Activated CD4-positive, alpha-beta T cell treated with anti-CD3 and anti-CD28 coated beads, Interleukin-2, amount 10 ng/mL, durations not matched to agents 24 days and 14 days (primary cell): ENCODE measurements at regions not wholly inside any gene's neighbourhood (a gene's known extent, or its start where the extent isn't known, plus 50 kb on each side); places are given as distances from the start of the nearest gene placed in this dataset.
"Not testable (repeated sequence)": the region's sequence is repeated elsewhere in the genome, so short reads cannot be mapped to it uniquely, and the experiment has no call there.

Experiments
- DNase-seq: peaks from one replicate; pipeline ENCODE4 v3.0.0; 2022
- H3K27ac Mint-ChIP-seq: one replicate; pipeline ENCODE4 v1.8.0; 2022; ENCODE audit warnings: mild to moderate bottlenecking, mixed read lengths
- H3K27me3 Mint-ChIP-seq: one replicate; pipeline ENCODE4 v1.8.0; 2022; ENCODE audit warnings: mixed read lengths
- H3K36me3 Mint-ChIP-seq: one replicate; pipeline ENCODE4 v1.8.0; 2022; ENCODE audit warnings: low read depth, mild to moderate bottlenecking, mixed read lengths
- H3K4me1 Mint-ChIP-seq: one replicate; pipeline ENCODE4 v1.8.0; 2021; ENCODE audit warnings: mixed read lengths
- H3K4me3 Mint-ChIP-seq: one replicate; pipeline ENCODE4 v1.8.0; 2022; ENCODE audit warnings: mild to moderate bottlenecking, moderate library complexity, mixed read lengths
- H3K9me3 Mint-ChIP-seq: one replicate; pipeline ENCODE4 v1.8.0; 2021; ENCODE audit warnings: mixed read lengths
- intact Hi-C: fragments of 100-400 bp; cut with micrococcal nuclease; formaldehyde crosslinking; loops from one replicate; pipeline ENCODE4 v1.15.1; 2023

DNA sequence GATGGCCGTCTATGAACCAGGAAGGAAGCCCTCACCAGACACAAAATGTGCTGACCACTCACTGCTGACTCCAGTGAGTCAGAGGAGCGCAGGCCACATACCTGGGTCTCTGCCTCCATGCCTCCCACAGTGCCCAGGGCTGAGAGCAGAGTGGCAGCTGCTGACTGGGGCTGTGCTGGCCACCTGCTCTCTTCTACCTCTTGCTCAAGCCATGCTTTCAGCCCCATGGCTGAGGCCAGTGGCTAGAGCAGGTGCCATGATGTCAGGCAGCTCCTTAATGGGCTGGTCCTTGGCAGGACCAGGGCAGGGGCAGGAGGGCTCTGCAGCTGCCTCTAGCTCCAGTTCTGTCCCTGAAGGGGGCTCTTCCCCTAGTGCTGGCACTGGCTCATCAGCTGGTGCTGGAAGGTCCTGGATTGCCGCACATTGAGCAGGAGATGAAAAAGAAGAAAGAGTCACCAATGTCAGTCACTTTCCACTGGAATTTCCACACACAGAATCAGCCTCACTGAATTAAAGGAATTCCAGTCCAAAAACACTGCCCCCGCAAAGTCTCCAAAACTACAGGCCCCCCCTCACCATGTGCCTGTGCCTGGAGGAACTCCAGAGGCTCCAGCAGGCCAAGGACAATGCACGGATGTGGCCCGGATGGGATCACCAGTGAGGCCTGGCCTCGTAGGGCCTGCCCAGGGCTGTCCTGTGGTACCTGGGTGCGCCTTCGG is 86.4 kb downstream of the GGTLC2 start:
- H3K27ac Mint-ChIP-seq: no peak overlapping the region
- no peak overlapping the region for H3K4me3 Mint-ChIP-seq

DNA sequence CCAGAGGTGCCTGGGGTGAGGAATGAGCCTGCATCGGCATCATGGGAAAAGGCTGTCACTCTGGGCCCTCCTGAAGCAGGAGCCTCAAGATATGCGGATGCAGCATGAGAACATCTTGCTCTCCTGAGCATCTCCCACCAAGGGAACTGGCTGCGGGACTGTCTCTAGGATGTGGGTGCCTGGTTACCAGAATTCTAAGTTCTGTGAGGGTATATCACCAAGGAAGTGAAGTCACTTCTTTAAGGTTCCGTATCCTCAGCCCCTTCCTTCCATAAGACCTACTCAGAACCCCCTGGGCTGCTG is 86.9 kb downstream of the GGTLC2 start:
- Mint-ChIP-seq H3K27me3 (peaks cover 18% of the 10 kb centered on the region), H3K27ac (no peak overlapping the region), H3K4me3 (no peak overlapping the region), H3K4me1 (peaks cover 7% of the 10 kb centered on the region), H3K36me3 (no peaks in the 10 kb centered on the region), H3K9me3 (no peaks in the 10 kb centered on the region)
- DNase-seq: no peak
- intact Hi-C loops: no loop called here

More for the DNA sequence above, 86.4 kb downstream of the GGTLC2 start:
- no peak for DNase-seq
- Mint-ChIP-seq H3K4me1 (peaks cover 7% of the 10 kb centered on the region), H3K27me3 (peaks cover 18% of the 10 kb centered on the region), H3K9me3 (no peaks in the 10 kb centered on the region), H3K36me3 (no peaks in the 10 kb centered on the region)
- intact Hi-C loops: no loop called here

DNA sequence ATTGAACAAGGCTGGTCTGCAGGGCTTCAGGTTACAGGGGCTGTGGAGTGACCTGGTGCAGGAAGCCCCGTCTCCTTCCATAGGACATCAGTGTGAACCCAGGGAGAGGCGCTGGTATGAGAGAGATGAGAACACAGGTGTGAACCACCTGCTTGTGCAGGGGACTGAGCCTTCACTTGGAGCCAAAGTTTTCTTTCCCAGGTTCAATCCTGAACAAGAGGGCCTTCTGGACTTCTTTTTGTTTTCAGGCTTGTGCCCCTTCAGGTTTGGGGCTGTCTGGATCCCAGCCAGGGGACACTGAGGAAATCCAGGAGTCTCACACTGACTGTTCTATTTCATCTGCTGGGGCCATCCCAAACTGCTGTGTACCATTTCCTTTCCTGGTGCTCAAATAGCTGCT is 88.6 kb downstream of the GGTLC2 start:
- intact Hi-C loops, H3K9me3 Mint-ChIP-seq, H3K4me3 Mint-ChIP-seq, H3K4me1 Mint-ChIP-seq, DNase-seq, H3K27ac Mint-ChIP-seq, H3K36me3 Mint-ChIP-seq: not testable (repeated sequence)
- peaks cover 18% of the 10 kb centered on the region for H3K27me3 Mint-ChIP-seq

DNA sequence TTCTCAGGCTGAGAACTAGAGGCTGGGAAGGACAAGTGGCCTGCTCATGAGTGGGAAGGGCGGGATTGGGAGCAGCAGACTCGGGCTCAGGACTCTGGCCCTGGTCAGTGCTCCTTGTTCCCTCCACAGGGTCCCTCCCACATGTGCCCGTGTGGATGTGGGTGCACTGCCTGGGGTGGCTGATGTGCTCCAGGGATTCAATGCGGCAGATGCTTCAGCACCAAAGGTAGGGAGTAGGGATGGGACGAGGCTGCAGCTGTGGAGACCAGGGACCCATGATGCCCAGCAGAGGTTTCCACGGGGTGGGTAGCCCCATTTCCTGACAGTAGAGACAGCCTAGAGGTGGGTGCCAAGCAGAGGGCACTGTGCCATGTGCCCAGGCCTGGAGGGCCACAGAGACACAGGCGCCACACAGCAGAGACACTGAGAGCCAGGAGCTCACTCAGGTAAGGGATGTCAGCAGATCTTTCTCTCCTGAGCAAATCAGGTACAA is 89.5 kb downstream of the GGTLC2 start:
- no peak for DNase-seq
- intact Hi-C loops: no loop called here
- H3K27me3 Mint-ChIP-seq: peaks cover 17% of the 10 kb centered on the region
- peaks cover 4% of the 10 kb centered on the region for H3K4me1 Mint-ChIP-seq
- no peak overlapping the region for H3K4me3 Mint-ChIP-seq
- H3K9me3 Mint-ChIP-seq: no peaks in the 10 kb centered on the region
- H3K27ac Mint-ChIP-seq: no peak overlapping the region
- H3K36me3 Mint-ChIP-seq: no peaks in the 10 kb centered on the region

DNA sequence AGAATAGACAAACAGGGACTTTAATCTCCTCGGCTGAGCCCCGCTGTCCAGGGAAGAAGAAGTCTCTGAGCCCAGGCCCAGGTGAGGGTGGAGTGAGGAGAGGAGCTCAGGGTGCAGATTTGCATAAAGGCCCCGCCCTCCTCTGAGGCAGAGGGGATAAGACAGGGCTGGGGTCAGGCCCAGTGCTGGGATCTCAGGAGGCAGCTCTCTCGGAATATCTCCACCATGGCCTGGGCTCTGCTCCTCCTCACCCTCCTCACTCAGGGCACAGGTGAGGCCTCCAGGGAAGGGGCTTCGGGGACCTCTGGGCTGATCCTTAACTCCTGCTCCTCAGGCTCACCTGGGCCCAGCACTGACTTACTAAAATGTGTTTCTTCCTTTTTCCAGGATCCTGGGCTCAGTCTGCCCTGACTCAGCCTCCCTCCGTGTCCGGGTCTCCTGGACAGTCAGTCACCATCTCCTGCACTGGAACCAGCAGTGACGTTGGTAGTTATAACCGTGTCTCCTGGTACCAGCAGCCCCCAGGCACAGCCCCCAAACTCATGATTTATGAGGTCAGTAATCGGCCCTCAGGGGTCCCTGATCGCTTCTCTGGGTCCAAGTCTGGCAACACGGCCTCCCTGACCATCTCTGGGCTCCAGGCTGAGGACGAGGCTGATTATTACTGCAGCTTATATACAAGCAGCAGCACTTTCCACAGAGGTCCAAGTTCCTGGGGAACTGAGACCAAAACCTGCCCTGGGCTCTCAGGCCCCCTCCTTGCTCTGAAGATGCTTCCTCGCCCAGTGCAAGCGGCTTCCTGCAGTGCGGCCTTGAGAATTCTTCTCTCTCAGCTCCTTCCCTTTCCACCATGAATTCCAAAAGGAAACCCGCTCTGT is 90.2 kb downstream of the GGTLC2 start:
- H3K36me3 Mint-ChIP-seq, H3K4me1 Mint-ChIP-seq, H3K4me3 Mint-ChIP-seq, intact Hi-C loops, DNase-seq, H3K27ac Mint-ChIP-seq, H3K9me3 Mint-ChIP-seq: not testable (repeated sequence)
- peaks cover 15% of the 10 kb centered on the region for H3K27me3 Mint-ChIP-seq

DNA sequence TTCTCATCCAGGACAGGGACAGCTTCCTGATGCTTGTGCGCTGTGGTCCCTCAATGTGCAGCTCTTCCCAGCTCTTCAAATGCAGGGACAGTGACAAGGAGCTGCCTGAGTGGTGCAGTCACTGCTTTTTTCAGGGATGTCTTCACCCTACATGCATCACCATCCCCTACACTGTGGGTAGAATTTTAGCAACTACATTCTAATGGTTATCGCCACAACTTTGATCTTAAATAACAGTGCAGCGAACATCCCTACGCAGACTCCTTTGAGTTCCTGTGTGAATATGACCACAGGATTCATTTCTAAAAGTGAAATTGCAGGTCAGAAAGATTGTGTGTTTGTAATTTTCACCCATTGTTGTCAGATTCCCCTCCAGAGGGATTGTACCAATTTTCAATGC is 90.9 kb downstream of the GGTLC2 start:
- H3K9me3 Mint-ChIP-seq, intact Hi-C loops, DNase-seq, H3K4me1 Mint-ChIP-seq, H3K4me3 Mint-ChIP-seq, H3K36me3 Mint-ChIP-seq, H3K27ac Mint-ChIP-seq: not testable (repeated sequence)
- peaks cover 18% of the 10 kb centered on the region for H3K27me3 Mint-ChIP-seq

DNA sequence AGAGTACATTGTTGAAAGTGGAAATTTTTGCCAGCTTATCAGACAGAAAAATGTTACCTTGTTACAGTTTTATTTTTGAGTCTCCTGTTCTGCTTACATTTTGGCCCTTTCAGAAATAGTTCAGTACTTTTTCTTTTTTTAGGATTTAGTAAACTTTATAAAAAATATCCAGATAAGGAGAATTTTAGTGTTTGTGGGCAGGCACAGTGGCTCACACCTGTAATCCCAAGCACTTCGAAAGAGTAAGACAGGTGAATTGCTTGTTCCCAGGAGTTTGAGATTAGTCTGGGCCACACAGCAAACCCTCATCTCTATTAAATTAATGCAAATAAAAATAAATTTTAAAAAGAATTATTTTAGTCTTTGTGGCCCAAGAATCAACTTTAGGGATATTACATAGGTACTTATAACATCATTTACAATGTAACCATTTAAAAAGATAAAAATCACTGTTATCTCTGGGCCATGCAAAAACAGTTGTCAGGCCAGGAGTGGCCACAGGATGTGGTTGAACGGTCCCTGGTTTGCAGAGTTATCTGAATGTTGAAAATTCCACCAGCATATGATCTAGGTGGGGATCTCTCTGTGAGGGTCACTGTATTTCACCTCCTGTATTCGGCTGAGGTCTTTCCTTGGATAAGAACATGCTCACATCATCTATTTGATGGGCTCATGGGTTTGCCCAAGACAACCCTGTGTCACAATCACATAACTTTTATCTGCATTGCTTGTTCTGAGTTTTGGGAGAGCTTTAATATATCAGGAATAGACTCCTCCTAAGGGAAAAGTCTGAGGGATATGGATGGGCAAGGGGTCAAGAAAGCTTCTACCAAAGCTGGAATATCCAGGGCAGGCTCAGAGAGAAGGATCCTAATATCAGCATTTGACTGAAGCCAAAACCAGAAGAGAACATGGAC is 91.5 kb downstream of the GGTLC2 start:
- H3K27me3 Mint-ChIP-seq: peaks cover 24% of the 10 kb centered on the region
- no peaks in the 10 kb centered on the region for H3K36me3 Mint-ChIP-seq
- peaks cover 4% of the 10 kb centered on the region for H3K4me1 Mint-ChIP-seq
- intact Hi-C loops: no loop called here
- no peaks in the 10 kb centered on the region for H3K9me3 Mint-ChIP-seq
- no peak overlapping the region for H3K27ac Mint-ChIP-seq
- no peak overlapping the region for H3K4me3 Mint-ChIP-seq
- DNase-seq: no peak

DNA sequence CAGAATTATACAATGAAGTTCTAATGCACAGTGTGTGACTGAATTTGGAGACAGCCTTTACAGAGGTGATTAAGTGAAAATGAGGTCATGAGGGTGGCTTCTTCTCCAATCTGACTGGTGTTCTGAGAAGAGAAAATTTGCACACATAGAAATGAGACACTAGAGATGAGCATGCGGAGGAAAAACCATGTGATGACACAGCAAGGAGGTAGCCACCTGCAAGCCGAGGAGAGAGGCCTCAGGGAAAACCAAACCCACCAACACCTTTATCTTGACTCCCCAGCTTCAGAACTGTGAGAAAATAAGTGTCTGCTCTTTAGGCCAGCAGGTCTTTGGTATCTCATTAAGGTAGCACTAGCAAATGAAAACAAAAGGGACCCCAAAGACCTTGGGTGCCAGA is 93.2 kb downstream of the GGTLC2 start:
- intact Hi-C loops: no loop called here
- Mint-ChIP-seq H3K36me3 (no peaks in the 10 kb centered on the region), H3K27ac (no peak overlapping the region), H3K4me1 (peaks cover 4% of the 10 kb centered on the region), H3K4me3 (no peak overlapping the region), H3K27me3 (peaks cover 34% of the 10 kb centered on the region), H3K9me3 (no peaks in the 10 kb centered on the region)
- no peak for DNase-seq

DNA sequence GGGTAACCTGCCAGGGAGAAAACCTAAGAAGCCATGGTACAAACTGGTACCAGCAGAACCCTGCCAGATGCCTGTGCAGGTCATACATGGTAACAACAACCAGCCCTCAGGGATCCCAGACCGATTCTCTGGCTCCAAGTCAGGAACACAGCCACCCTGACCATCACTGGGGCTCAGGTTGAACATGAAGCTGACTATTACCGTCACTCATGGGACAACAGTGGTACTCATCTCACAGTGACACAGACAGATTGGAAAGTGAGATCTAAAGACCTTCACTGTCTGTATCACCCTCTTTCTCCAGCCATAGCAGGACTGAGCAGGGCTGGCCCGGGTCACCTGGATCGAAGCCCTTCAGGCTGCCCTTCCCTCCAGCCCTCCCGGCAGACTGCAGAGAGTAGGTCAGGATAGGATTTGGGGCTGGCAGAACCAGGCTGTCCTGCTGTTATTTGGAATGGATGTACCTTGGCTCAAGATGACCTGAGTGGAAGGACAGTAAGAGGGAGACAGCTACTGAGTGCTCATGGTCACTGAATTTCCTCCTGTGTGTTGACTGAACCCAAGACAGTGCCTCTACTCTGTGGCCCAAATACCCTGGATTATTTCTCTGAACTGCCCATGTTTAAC is 94.7 kb downstream of the GGTLC2 start:
- Mint-ChIP-seq H3K27me3 (peaks cover 43% of the 10 kb centered on the region), H3K4me3 (no peak overlapping the region), H3K27ac (no peak overlapping the region), H3K4me1 (peaks cover 4% of the 10 kb centered on the region), H3K36me3 (no peaks in the 10 kb centered on the region), H3K9me3 (no peaks in the 10 kb centered on the region)
- intact Hi-C loops: no loop called here
- no peak for DNase-seq

DNA sequence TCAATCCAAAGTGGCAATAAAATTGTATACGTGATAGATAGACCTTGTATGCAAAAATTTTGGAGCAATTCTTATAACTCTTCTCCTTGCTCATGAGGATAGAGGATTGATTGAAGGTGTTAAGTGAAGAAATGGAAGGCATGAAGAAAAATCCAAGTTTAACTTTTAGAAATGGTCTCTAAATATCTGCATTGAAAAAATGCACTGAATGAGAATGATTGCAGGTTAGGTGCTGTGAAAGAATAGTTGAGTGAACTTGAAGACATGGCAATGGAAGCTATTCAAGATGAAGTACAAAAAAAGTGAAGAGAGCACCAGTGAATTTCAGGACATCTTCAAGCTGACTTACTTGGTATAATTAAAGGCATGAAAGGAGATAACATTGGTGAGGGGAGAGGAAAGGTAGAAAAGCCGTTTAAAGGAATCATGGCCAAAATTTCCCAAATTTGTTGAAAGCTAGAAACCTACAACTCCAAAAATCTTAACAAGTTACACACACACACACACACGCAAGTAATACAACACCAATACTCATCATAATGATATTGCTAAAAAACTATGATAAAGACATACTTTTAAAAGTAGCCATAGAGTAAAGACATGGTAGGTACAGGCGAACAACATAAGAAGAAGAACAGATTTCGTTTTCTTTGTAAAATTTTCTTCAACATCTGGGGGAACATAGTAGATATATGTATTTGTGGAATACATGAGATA is 96.3 kb downstream of the GGTLC2 start:
- Mint-ChIP-seq H3K9me3 (no peaks in the 10 kb centered on the region), H3K27ac (no peak overlapping the region), H3K36me3 (no peaks in the 10 kb centered on the region), H3K27me3 (peaks cover 41% of the 10 kb centered on the region), H3K4me1 (peaks cover 2% of the 10 kb centered on the region), H3K4me3 (no peak overlapping the region)
- intact Hi-C loops: no loop called here
- no peak for DNase-seq

DNA sequence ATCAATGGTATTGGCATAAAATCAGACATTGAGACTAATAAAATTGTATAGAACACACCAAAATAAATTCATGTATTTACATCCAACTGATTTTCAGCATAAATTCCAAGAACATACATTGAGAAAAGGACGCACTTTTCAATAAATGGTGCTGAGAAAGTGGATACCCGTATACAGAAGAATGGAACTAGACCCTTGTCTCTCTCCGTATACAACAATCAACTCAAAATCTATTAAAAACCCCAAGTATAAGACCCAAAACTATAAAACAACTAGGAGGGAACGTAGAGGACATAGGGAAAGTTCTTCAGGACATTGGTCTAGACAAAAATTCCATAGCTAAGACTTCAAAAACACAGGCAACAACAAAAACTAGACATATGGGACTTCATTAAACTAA is 97.4 kb downstream of the GGTLC2 start:
- peaks cover 2% of the 10 kb centered on the region for H3K4me1 Mint-ChIP-seq
- H3K27ac Mint-ChIP-seq: no peak overlapping the region
- intact Hi-C loops: no loop called here

DNA sequence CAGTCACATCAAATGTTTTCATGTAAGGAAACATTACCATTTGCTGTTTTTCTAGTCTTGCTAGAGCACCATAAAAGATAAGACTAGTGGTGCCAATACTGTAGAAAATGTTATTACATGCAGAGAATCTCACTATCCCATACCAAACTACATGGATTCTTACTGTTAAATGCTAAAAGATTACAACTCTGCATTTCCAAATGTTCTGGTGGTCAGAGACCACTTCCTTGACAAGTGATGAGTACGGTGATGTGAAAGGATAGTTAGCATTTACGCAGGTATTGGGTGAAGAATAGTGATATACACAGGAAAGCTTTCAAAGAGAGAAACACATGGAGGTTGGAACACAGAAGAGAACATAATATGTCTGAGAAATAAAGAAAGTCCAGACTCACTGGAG is 98.2 kb downstream of the GGTLC2 start:
- no peak overlapping the region for H3K4me3 Mint-ChIP-seq
- no peaks in the 10 kb centered on the region for H3K36me3 Mint-ChIP-seq
- DNase-seq: no peak
- intact Hi-C loops: no loop called here
- peaks cover 35% of the 10 kb centered on the region for H3K27me3 Mint-ChIP-seq
- no peaks in the 10 kb centered on the region for H3K9me3 Mint-ChIP-seq
- H3K27ac Mint-ChIP-seq: no peak overlapping the region
- no peaks in the 10 kb centered on the region for H3K4me1 Mint-ChIP-seq

More for the DNA sequence above, 97.4 kb downstream of the GGTLC2 start:
- Mint-ChIP-seq H3K9me3 (no peaks in the 10 kb centered on the region), H3K36me3 (no peaks in the 10 kb centered on the region), H3K4me3 (no peak overlapping the region), H3K27me3 (peaks cover 41% of the 10 kb centered on the region)
- DNase-seq: no peak
